ENCODE measurements at regions not wholly inside any gene's neighbourhood (a gene's known extent, or its start where the extent isn't known, plus 50 kb on each side); places are given as distances from the start of the nearest gene placed in this dataset.
"Not testable (repeated sequence)": the region's sequence is repeated elsewhere in the genome, so short reads cannot be mapped to it uniquely, and the experiment has no call there.

- DNase-seq, result no peak
These were observed 485.8 kb downstream of the ZNF536 start for GRCh38 chr19:30857966-30858490.

- no peak for DNase-seq
These were observed 485.2 kb downstream of the ZNF536 start for GRCh38 chr19:30857388-30857787.

GRCh38 chr19:30856786-30857185 is 484.6 kb downstream of the ZNF536 start:
- no peak for DNase-seq

- DNase-seq, result no peak
These were observed 484.2 kb downstream of the ZNF536 start for GRCh38 chr19:30856376-30856775.

GRCh38 chr19:30855442-30855841 is 483.3 kb downstream of the ZNF536 start:
- DNase-seq, result no peak

- DNase-seq, result no peak
These were observed 482.5 kb downstream of the ZNF536 start for GRCh38 chr19:30854661-30855060.

- DNase-seq, result no peak
These were observed 482.0 kb downstream of the ZNF536 start for GRCh38 chr19:30854207-30854606.

GRCh38 chr19:30853036-30853435 is 480.9 kb downstream of the ZNF536 start:
- no peak for DNase-seq

- DNase-seq, result no peak
These were observed 480.0 kb downstream of the ZNF536 start for GRCh38 chr19:30852168-30852567.

- no peak for DNase-seq
These were observed 479.5 kb downstream of the ZNF536 start for GRCh38 chr19:30851646-30852045.

GRCh38 chr19:30848636-30849425 is 476.6 kb downstream of the ZNF536 start:
- no peak for DNase-seq

- no peak for DNase-seq
These were observed 473.9 kb downstream of the ZNF536 start for GRCh38 chr19:30846102-30846501.

GRCh38 chr19:30842926-30843325 is 470.7 kb downstream of the ZNF536 start:
- no peak for DNase-seq

GRCh38 chr19:30841934-30842333 is 469.8 kb downstream of the ZNF536 start:
- DNase-seq, result no peak

- DNase-seq, result no peak
These were observed 458.7 kb downstream of the ZNF536 start for GRCh38 chr19:30830875-30831274.

- DNase-seq, result not testable (repeated sequence)
These were observed 453.3 kb downstream of the ZNF536 start for GRCh38 chr19:30825505-30825904.

- no peak for DNase-seq
These were observed 452.6 kb downstream of the ZNF536 start for GRCh38 chr19:30824809-30825208.

- DNase-seq, result no peak
These were observed 445.9 kb downstream of the ZNF536 start for GRCh38 chr19:30817965-30818567.

GRCh38 chr19:30817197-30817596 is 445.0 kb downstream of the ZNF536 start:
- no peak for DNase-seq

GRCh38 chr19:30815889-30816580 is 443.9 kb downstream of the ZNF536 start:
- DNase-seq, result no peak

- peak; percentile 23 for DNase-seq
These were observed 440.0 kb downstream of the ZNF536 start for GRCh38 chr19:30812099-30812678.

GRCh38 chr19:30811397-30812098 is 439.4 kb downstream of the ZNF536 start:
- DNase-seq, result no peak

- no peak for DNase-seq
These were observed 438.5 kb downstream of the ZNF536 start for GRCh38 chr19:30810726-30811125.

Data from NCI-H1105 treated with DMSO at 0.1 percent for 48 hours (cell line).